HS-5 (cell line): ENCODE measurements at regions not wholly inside any gene's neighbourhood (a gene's known extent, or its start where the extent isn't known, plus 50 kb on each side); places are given as distances from the start of the nearest gene placed in this dataset.
"Not testable (repeated sequence)": the region's sequence is repeated elsewhere in the genome, so short reads cannot be mapped to it uniquely, and the experiment has no call there.

ENCODE experiments used
- DNase-seq: peaks from one replicate; pipeline ENCODE4 v3.0.0-alpha.2; 2012; ENCODE audit warnings: low read depth

- DNase-seq = no peak
These were observed 89.7 kb upstream of the GBE1 start for GRCh38 chr3:81851176-81851575.

- DNase-seq = no peak
These were observed 85.5 kb upstream of the GBE1 start for GRCh38 chr3:81846988-81847387.

GRCh38 chr3:81841540-81841939 lies 80.1 kb upstream of the GBE1 start:
- no peak for DNase-seq

GRCh38 chr3:81839504-81840094 lies 78.2 kb upstream of the GBE1 start:
- DNase-seq = no peak

GRCh38 chr3:81838457-81838856 lies 77.0 kb upstream of the GBE1 start:
- DNase-seq = no peak

- DNase-seq = no peak
These were observed 75.7 kb upstream of the GBE1 start for GRCh38 chr3:81837071-81837593.

GRCh38 chr3:81829937-81830336 lies 68.5 kb upstream of the GBE1 start:
- peak; percentile 4 for DNase-seq

GRCh38 chr3:81829272-81829671 lies 67.8 kb upstream of the GBE1 start:
- not testable (repeated sequence) for DNase-seq

GRCh38 chr3:81823882-81824395 lies 62.5 kb upstream of the GBE1 start:
- peak; percentile 6 for DNase-seq

GRCh38 chr3:81823086-81823485 lies 61.6 kb upstream of the GBE1 start:
- no peak for DNase-seq

- no peak for DNase-seq
These were observed 55.2 kb upstream of the GBE1 start for GRCh38 chr3:81816473-81817250.

- not testable (repeated sequence) for DNase-seq
These were observed 50.7 kb upstream of the GBE1 start for GRCh38 chr3:81812098-81812497.
